ENCODE measurements at regions not wholly inside any gene's neighbourhood (a gene's known extent, or its start where the extent isn't known, plus 50 kb on each side); places are given as distances from the start of the nearest gene placed in this dataset.
"Not testable (repeated sequence)": the region's sequence is repeated elsewhere in the genome, so short reads cannot be mapped to it uniquely, and the experiment has no call there.

- CTCF ChIA-PET; BruUV-seq (replicated peaks); H4K20me1 ChIP-seq (ENCODE audit: insufficient read depth); H3K4me2 ChIP-seq; H3K9me2 ChIP-seq (ENCODE audit: insufficient read depth); H3K4me1 ChIP-seq (replicated peaks; ENCODE audit: insufficient read depth); H3K79me2 ChIP-seq (ENCODE audit: low read depth); POLR2A ChIA-PET (ENCODE audit: unreplicated experiment); H3K36me3 ChIP-seq (ENCODE audit: low read depth); intact Hi-C loops (cut with micrococcal nuclease; ENCODE audit: unreplicated experiment); H3K27ac ChIP-seq; H3F3A ChIP-seq (ENCODE audit: insufficient read depth, low read depth); H2AFZ ChIP-seq; H3K9me3 ChIP-seq (ENCODE audit: insufficient read depth, low read depth); DNase-seq; H3K4me3 ChIP-seq: not testable (repeated sequence)
- H3K27me3 ChIP-seq (ENCODE audit: insufficient read depth, low read depth): 0 out of 2 replicates have a peak, but pooled peaks cover 14% of the 10 kb centered on the region
Measured at GRCh38 chr20:30894707-30895353, 362.6 kb upstream of the DEFB115 start.

DNA sequence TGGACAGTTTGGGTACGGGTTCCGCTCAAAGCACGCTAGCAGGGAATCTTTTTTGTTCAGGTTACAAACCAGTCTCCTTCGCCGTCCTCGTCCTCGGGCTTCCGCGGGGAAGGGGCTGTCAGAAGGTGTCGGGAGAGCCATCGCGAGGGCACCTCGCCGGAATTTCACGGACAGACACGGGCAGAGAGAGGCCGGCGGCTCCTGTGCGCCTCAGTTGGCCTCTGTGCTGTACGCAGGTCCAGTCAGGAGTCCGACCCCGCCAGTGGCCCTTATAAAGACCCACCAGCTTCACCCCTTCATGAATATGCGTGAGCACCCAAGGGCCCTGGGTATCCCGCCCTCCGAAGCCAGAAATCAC, 362.1 kb upstream of the DEFB115 start:
- H3K9me3 ChIP-seq (ENCODE audit: insufficient read depth, low read depth); H3K79me2 ChIP-seq (ENCODE audit: low read depth); H3K4me3 ChIP-seq; POLR2A ChIA-PET (ENCODE audit: unreplicated experiment); CTCF ChIA-PET; H3K4me1 ChIP-seq (replicated peaks; ENCODE audit: insufficient read depth); H3K4me2 ChIP-seq; H4K20me1 ChIP-seq (ENCODE audit: insufficient read depth); BruUV-seq (replicated peaks); DNase-seq; H2AFZ ChIP-seq; H3K27ac ChIP-seq; H3K9me2 ChIP-seq (ENCODE audit: insufficient read depth); intact Hi-C loops (cut with micrococcal nuclease; ENCODE audit: unreplicated experiment); H3K36me3 ChIP-seq (ENCODE audit: low read depth); H3F3A ChIP-seq (ENCODE audit: insufficient read depth, low read depth): not testable (repeated sequence)
- H3K27me3 ChIP-seq (ENCODE audit: insufficient read depth, low read depth): 0 out of 2 replicates have a peak, but pooled peaks cover 14% of the 10 kb centered on the region

DNA sequence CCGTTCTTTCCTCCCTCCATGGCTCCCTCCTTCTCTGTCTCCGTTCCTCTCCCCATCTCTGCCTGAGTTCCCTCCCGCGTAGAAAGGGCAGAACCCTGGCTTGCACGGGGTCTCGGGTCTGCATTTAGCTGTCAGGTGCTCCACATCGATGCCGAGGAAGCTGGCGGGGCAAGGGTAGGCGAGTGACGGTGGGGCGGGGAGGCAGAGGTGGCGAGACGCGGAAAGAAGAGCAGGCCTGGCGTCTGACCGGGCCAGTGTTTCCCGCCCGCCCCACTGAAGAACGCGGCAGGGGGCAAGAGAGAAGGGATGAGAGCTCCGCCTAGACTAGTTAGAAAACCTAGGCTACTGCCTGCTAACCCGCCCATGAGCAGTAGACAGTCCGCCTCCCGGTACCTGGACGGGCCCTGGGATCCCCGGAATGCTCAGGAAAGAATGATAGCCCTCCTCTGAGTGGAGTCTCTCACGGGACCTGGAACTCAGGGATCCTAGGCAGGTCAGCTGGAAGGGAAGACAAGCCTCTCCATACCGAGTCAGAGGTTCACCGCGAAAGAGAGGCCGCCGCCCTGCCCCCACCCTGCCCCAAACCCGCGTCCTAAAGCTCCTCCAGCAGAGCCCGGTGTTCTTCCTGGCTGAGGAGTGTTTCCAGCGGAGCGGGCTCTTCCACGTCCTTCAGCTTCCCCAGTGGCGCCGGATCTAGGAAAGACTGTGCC, 357.9 kb upstream of the DEFB115 start:
- H3K36me3 ChIP-seq (ENCODE audit: low read depth); H3K27ac ChIP-seq; H3K4me2 ChIP-seq; H3K9me2 ChIP-seq (ENCODE audit: insufficient read depth); BruUV-seq (replicated peaks); DNase-seq; H3K79me2 ChIP-seq (ENCODE audit: low read depth); CTCF ChIA-PET; intact Hi-C loops (cut with micrococcal nuclease; ENCODE audit: unreplicated experiment); H3K4me1 ChIP-seq (replicated peaks; ENCODE audit: insufficient read depth); H3F3A ChIP-seq (ENCODE audit: insufficient read depth, low read depth); POLR2A ChIA-PET (ENCODE audit: unreplicated experiment); H3K9me3 ChIP-seq (ENCODE audit: insufficient read depth, low read depth); H2AFZ ChIP-seq; H4K20me1 ChIP-seq (ENCODE audit: insufficient read depth); H3K4me3 ChIP-seq: not testable (repeated sequence)
- peaks cover 15% of the 10 kb centered on the region; the same call in 1 of the 2 replicates for H3K27me3 ChIP-seq (ENCODE audit: insufficient read depth, low read depth)

DNA sequence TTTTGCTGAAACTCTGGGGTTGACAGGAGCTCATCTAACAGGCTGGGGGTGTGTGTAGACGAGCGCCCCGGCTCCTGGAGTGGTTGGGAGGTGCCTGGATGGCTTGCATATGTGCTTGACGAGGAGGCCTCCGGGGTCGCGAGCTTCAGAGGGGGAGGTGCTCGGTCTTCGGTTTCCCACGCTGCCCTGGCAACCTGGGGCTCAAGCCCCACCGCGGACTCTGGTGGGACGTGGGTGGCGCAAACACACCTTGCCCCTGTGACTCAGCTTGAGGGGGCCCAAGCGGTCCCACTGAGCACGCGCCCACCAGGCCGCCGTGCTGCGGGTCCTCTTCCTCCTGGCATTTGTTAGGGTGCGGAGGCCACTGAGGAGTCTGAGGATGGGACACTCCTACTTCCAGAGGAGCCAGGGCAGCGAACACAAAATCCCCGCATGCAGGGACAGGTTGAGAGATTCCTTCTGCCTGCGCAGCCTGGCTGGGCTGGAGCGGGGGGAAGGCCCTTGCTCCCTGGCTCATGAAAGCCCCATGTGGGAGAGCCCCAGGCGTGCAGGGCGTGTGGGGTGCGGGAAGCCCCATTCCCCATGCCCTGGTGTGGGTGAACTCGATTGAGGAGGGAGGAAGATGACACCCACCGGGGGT, 357.3 kb upstream of the DEFB115 start:
- H3K9me3 ChIP-seq (ENCODE audit: insufficient read depth, low read depth); CTCF ChIA-PET; H3K4me3 ChIP-seq; POLR2A ChIA-PET (ENCODE audit: unreplicated experiment); H2AFZ ChIP-seq; intact Hi-C loops (cut with micrococcal nuclease; ENCODE audit: unreplicated experiment); H4K20me1 ChIP-seq (ENCODE audit: insufficient read depth); H3K79me2 ChIP-seq (ENCODE audit: low read depth); H3K4me2 ChIP-seq; H3K27ac ChIP-seq; H3K4me1 ChIP-seq (replicated peaks; ENCODE audit: insufficient read depth); BruUV-seq (replicated peaks); H3F3A ChIP-seq (ENCODE audit: insufficient read depth, low read depth); H3K9me2 ChIP-seq (ENCODE audit: insufficient read depth); DNase-seq; H3K36me3 ChIP-seq (ENCODE audit: low read depth): not testable (repeated sequence)
- peaks cover 15% of the 10 kb centered on the region; the same call in 1 of the 2 replicates for H3K27me3 ChIP-seq (ENCODE audit: insufficient read depth, low read depth)

- H3F3A ChIP-seq (ENCODE audit: insufficient read depth, low read depth); H3K36me3 ChIP-seq (ENCODE audit: low read depth); H4K20me1 ChIP-seq (ENCODE audit: insufficient read depth); H2AFZ ChIP-seq; H3K4me3 ChIP-seq; DNase-seq; H3K4me1 ChIP-seq (replicated peaks; ENCODE audit: insufficient read depth); H3K4me2 ChIP-seq; intact Hi-C loops (cut with micrococcal nuclease; ENCODE audit: unreplicated experiment); H3K9me3 ChIP-seq (ENCODE audit: insufficient read depth, low read depth); CTCF ChIA-PET; H3K9me2 ChIP-seq (ENCODE audit: insufficient read depth); H3K27ac ChIP-seq; H3K79me2 ChIP-seq (ENCODE audit: low read depth); BruUV-seq (replicated peaks); POLR2A ChIA-PET (ENCODE audit: unreplicated experiment): not testable (repeated sequence)
- peaks cover 10% of the 10 kb centered on the region; the same call in 1 of the 2 replicates for H3K27me3 ChIP-seq (ENCODE audit: insufficient read depth, low read depth)
Measured at GRCh38 chr20:30905231-30905630, 352.2 kb upstream of the DEFB115 start.

All from PC-9 (cell line).